A673 (cell line): ENCODE measurements at regions not wholly inside any gene's neighbourhood (a gene's known extent, or its start where the extent isn't known, plus 50 kb on each side); places are given as distances from the start of the nearest gene placed in this dataset.

Source experiments
- BruUV-seq: library from RNA; stranded (reverse); fragments of 400-500 nt; replicated peaks from 2 replicates; lab custom pipeline; 2021; lab: Mats Ljungman, UMichigan
- CTCF ChIA-PET: fragments of 300-600 bp; sonication (Branson Sonifier 250); formaldehyde crosslinking; loops from one replicate; lab custom pipeline; 2022; ENCODE audit warnings: antibody characterized with exemption; lab: Charles Lee
- POLR2A ChIA-PET: fragments of 300-600 bp; sonication (Branson Sonifier 250); formaldehyde crosslinking; loops from one replicate; lab custom pipeline; 2022; ENCODE audit warnings: antibody characterized with exemption; ENCODE audit not compliant: low non-redundant PET; lab: Charles Lee
- DNase-seq: peaks from one replicate; pipeline ENCODE4 v3.0.0-alpha.2; 2015; ENCODE audit warnings: low spot score
- H3K27ac ChIP-seq: fragments of 200-600 bp; sonication (generic); 2 replicates; pipeline ENCODE4 v1.5.1; 2016; ENCODE audit warnings: mixed run types, low read depth, mild to moderate bottlenecking, mixed read lengths, antibody characterized with exemption, low read length; ENCODE audit not compliant: poor library complexity, severe bottlenecking
- H3K27me3 ChIP-seq: fragments of 200-600 bp; sonication (generic); replicated peaks from 2 replicates; pipeline ENCODE4 v1.6.1; 2017; ENCODE audit warnings: mixed run types, low read depth, mild to moderate bottlenecking, mixed read lengths, antibody characterized with exemption, low read length; ENCODE audit not compliant: insufficient read depth, poor library complexity
- H3K36me3 ChIP-seq: fragments of 200-600 bp; sonication (generic); 2 replicates; pipeline ENCODE4 v1.6.1; 2016; ENCODE audit warnings: mixed run types, mild to moderate bottlenecking, mixed read lengths, antibody characterized with exemption, low read length; ENCODE audit not compliant: insufficient read depth, poor library complexity, severe bottlenecking
- H3K4me1 ChIP-seq: fragments of 200-600 bp; sonication (generic); 2 replicates; pipeline ENCODE4 v1.6.1; 2017; ENCODE audit warnings: mixed run types, mild to moderate bottlenecking, mixed read lengths, antibody characterized with exemption, low read length; ENCODE audit not compliant: insufficient read depth, poor library complexity, severe bottlenecking
- H3K4me3 ChIP-seq: fragments of 200-600 bp; sonication (generic); 2 replicates; pipeline ENCODE4 v1.5.1; 2016; ENCODE audit warnings: low read depth, mixed run types, mild to moderate bottlenecking, mixed read lengths, low read length; ENCODE audit not compliant: poor library complexity, severe bottlenecking
- H3K9me3 ChIP-seq: fragments of 200-600 bp; sonication (generic); 2 replicates; pipeline ENCODE4 v1.6.1; 2016; ENCODE audit warnings: mixed run types, low read depth, mild to moderate bottlenecking, mixed read lengths, antibody characterized with exemption, low read length; ENCODE audit not compliant: poor library complexity, severe bottlenecking
- CTCF ChIP-seq: fragments of 300-800, 200-600 bp; sonication (generic); conservative IDR thresholded peaks from 2 replicates; pipeline ENCODE4 v1.5.1; 2017; ENCODE audit warnings: low read depth, mild to moderate bottlenecking, antibody characterized with exemption, low read length, moderate library complexity, mixed read lengths
- EZH2 ChIP-seq: fragments of 200-600 bp; sonication (generic); IDR thresholded peaks from 2 replicates; pipeline ENCODE4 v1.6.1; 2017; ENCODE audit warnings: borderline replicate concordance, low read depth, mild to moderate bottlenecking, mixed read lengths, antibody characterized with exemption, low read length; ENCODE audit not compliant: poor library complexity, severe bottlenecking
- intact Hi-C: fragments of 100-400 bp; cut with micrococcal nuclease; formaldehyde crosslinking; loops from one replicate; pipeline ENCODE4 v1.10.0; 2022; ENCODE audit not compliant: unreplicated experiment

DNA sequence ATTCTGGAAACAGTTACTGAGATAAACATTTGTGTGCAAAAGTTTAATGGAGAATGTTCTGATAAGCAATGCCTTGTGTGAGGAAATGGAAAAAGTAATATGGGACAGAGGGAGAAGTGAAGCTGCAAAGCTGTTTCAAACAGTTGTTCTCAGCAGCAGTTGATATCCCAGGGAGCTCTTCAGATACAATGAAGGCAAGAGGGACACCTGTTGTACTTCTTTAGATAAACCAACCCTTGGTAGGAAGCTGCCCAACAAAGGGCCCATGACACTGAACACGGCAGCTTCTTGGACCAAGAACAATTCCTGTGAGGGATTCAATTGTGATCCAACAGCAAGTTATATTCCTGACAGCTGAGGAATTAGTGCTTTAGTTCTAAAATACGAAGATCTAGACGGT lies 894.3 kb upstream of the PCDH20 start:
- intact Hi-C loops: no loop called here
- Histone ChIP-seq H3K36me3 (no peaks in the 10 kb centered on the region), H3K27ac (no peak overlapping the region), H3K9me3 (no peaks in the 10 kb centered on the region), H3K4me1 (no peaks in the 10 kb centered on the region), H3K4me3 (no peak overlapping the region), H3K27me3 (no peaks in the 10 kb centered on the region)
- no TSS peak for BruUV-seq
- no peak for DNase-seq
- no peak for TF ChIP-seq EZH2
- no peak for TF ChIP-seq CTCF
- ChIA-PET CTCF (no interaction called here), POLR2A (no interaction called here)

- intact Hi-C loops: no loop called here
- TF ChIP-seq CTCF: no peak
- TF ChIP-seq EZH2: no peak
- CTCF ChIA-PET: no interaction called here
- no TSS peak for BruUV-seq
- no peaks in the 10 kb centered on the region for H3K27me3 ChIP-seq
- POLR2A ChIA-PET: no interaction called here
- no peak overlapping the region for H3K4me3 ChIP-seq
- no peaks in the 10 kb centered on the region for H3K4me1 ChIP-seq
- no peak overlapping the region for H3K27ac ChIP-seq
- no peaks in the 10 kb centered on the region for H3K9me3 ChIP-seq
- no peak for DNase-seq
- no peaks in the 10 kb centered on the region for H3K36me3 ChIP-seq
Measured at GRCh38 chr13:62305756-62306155, 890.1 kb upstream of the PCDH20 start.

- no TSS peak for BruUV-seq
- DNase-seq: no peak
- Histone ChIP-seq H3K27me3 (no peaks in the 10 kb centered on the region), H3K4me1 (no peaks in the 10 kb centered on the region), H3K36me3 (no peaks in the 10 kb centered on the region), H3K4me3 (no peak overlapping the region), H3K27ac (no peak overlapping the region), H3K9me3 (no peaks in the 10 kb centered on the region)
- intact Hi-C loops: no loop called here
- no peak for TF ChIP-seq EZH2
- no peak for TF ChIP-seq CTCF
- ChIA-PET CTCF (no interaction called here), POLR2A (no interaction called here)
Measured at GRCh38 chr13:62302341-62302740, 886.7 kb upstream of the PCDH20 start.
